Spleen (tissue), 7 donors: ENCODE measurements at regions not wholly inside any gene's neighbourhood (a gene's known extent, or its start where the extent isn't known, plus 50 kb on each side); places are given as distances from the start of the nearest gene placed in this dataset.

Source experiments
- CTCF ChIP-seq, 11 experiments: fragments of 200-600 bp in 7 of 11; fragments of 450-650 bp in 4 of 11; sonication (generic) in 4 of 11; IDR thresholded peaks in 8 of 11; conservative IDR thresholded peaks in 3 of 11; 1 replicate in 7 of 11; 2 replicates in 4 of 11; pipeline versions ENCODE4 v1.4.0 to v1.8.0; 2016 to 2021; ENCODE audit warnings: antibody characterized with exemption in 11 of 11, inconsistent platforms in 4 of 11, mild to moderate bottlenecking in 1 of 11
- POLR2AphosphoS5 ChIP-seq, 3 donors: sonication (generic); formaldehyde crosslinking; IDR thresholded peaks; one replicate each; pipeline ENCODE4 v1.5.1; 2017; ENCODE audit warnings: antibody characterized with exemption in 3 of 3
- donor health status: DM: no; HTN: no; CAD: no; lungs with moderate emphysema.
- donor health status: DM: no; HTN: no; CAD: no.
- donor health status: DM: no; HTN: no; CAD: no.

GRCh38 chr6:131453803-131454202 is 119.2 kb upstream of the ARG1 start:
- TF ChIP-seq CTCF (IDR thresholded peaks at IDR 0.05 in 8 of 11, conservative IDR thresholded peaks at IDR 0.05 in 3 of 11) (no peak), POLR2AphosphoS5 (IDR thresholded peaks at IDR 0.05) (no peak)
